Smooth muscle cell of the brain vasculature (primary cell): ENCODE measurements at regions not wholly inside any gene's neighbourhood (a gene's known extent, or its start where the extent isn't known, plus 50 kb on each side); places are given as distances from the start of the nearest gene placed in this dataset.

Source experiments
- DNase-seq: peaks from one replicate; pipeline ENCODE4 v3.0.0-alpha.2; 2012; ENCODE audit warnings: low read depth, low spot score

GRCh38 chr12:25009496-25010092 is 60.7 kb upstream of the BCAT1 start:
- DNase-seq = no peak

DNA sequence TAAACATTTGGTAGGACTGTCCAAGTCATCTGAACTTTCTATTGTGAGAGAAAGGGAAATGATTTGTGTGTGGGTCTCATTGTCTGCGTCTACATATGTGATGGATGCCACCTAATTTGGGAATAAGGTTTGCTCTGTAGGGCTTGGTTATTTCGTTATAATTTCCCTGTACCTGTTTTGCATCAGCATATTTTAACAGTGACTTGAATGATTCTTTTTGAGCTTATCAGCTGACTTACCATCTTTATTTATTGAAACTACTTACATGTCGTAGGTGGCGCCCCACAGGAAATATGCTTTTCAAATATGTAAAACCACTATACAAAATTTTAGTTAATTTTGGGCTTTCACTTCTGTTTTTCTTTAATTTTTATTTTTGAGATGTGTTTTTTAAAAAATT is 56.5 kb upstream of the BCAT1 start:
- no peak for DNase-seq

- DNase-seq = no peak
Observed at GRCh38 chr12:25004447-25004846, 55.5 kb upstream of the BCAT1 start.

DNA sequence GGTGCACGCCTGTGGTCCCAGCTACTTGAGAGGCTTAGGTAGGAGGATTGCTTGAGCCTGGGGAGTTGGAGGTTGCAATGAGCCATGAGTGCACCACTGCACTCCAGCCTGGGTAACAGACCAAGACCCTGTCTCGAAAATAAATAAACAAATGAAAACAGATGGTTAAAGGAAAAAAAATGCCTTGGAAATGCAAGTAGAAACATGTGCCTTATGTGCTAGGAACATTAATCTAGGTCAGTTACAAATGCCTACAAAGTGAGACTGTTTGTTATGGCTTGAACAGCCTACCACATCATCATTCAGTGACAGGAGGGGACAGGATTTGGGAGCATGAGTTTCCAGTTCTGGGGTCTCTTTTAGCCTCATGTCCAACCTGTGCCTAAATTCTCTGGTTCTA is 52.4 kb upstream of the BCAT1 start:
- DNase-seq = no peak
